CD14-positive monocyte (primary cell): ENCODE measurements at regions not wholly inside any gene's neighbourhood (a gene's known extent, or its start where the extent isn't known, plus 50 kb on each side); places are given as distances from the start of the nearest gene placed in this dataset.

Experiments used
- DNase-seq, 3 donors: peaks; one replicate each; pipeline ENCODE4 v3.0.0-alpha.2; 2011 to 2022
- H2AFZ ChIP-seq: 2 replicates; pipeline ENCODE4 v1.6.0; 2012; ENCODE audit warnings: mild to moderate bottlenecking, low read depth, low read length, inconsistent platforms; ENCODE audit not compliant: insufficient read depth, poor library complexity, severe bottlenecking
- H3K27ac ChIP-seq, 2 donors: 1 replicate in 1 of 2; 2 replicates in 1 of 2; pipeline ENCODE4 v1.5.1; 2012 to 2013; ENCODE audit warnings: low read length in 2 of 2, control low read depth in 1 of 2, inconsistent platforms in 1 of 2, low read depth in 1 of 2, mild to moderate bottlenecking in 1 of 2
- H3K27me3 ChIP-seq, 2 donors: one replicate each; pipeline versions ENCODE4 v1.6.0 to v1.6.1; 2011 to 2013; ENCODE audit warnings: low read length in 2 of 2; ENCODE audit not compliant: control insufficient read depth in 2 of 2, insufficient read depth in 2 of 2
- H3K36me3 ChIP-seq, 2 donors: replicated peaks in 1 of 2; 1 replicate in 1 of 2; 2 replicates in 1 of 2; pipeline versions ENCODE4 v1.5.1 to v1.6.1; 2012 to 2013; ENCODE audit warnings: low read length in 2 of 2, control low read depth in 1 of 2, inconsistent platforms in 1 of 2, mild to moderate bottlenecking in 1 of 2; ENCODE audit not compliant: insufficient read depth in 2 of 2, control insufficient read depth in 1 of 2
- H3K4me1 ChIP-seq, 2 donors: 1 replicate in 1 of 2; 2 replicates in 1 of 2; pipeline versions ENCODE4 v1.5.1 to v1.6.1; 2012 to 2013; ENCODE audit warnings: low read length in 2 of 2, control low read depth in 1 of 2, inconsistent platforms in 1 of 2, mild to moderate bottlenecking in 1 of 2, moderate library complexity in 1 of 2; ENCODE audit not compliant: insufficient read depth in 2 of 2, control insufficient read depth in 1 of 2
- H3K4me2 ChIP-seq: replicated peaks from 2 replicates; pipeline ENCODE3; 2012; ENCODE audit warnings: low read length, moderate library complexity, mild to moderate bottlenecking; ENCODE audit not compliant: poor library complexity, severe bottlenecking; ENCODE audit errors: extremely low read depth
- H3K4me3 ChIP-seq, 3 experiments: fragments of 200-600 bp in 1 of 3; sonication (generic) in 1 of 3; replicated peaks in 1 of 3; 1 replicate in 2 of 3; 2 replicates in 1 of 3; pipeline ENCODE4 v1.5.1; 2011 to 2013; ENCODE audit warnings: low read length in 3 of 3, mild to moderate bottlenecking in 3 of 3, control low read depth in 2 of 3, low read depth in 2 of 3, inconsistent platforms in 1 of 3, moderate library complexity in 1 of 3
- H3K79me2 ChIP-seq: 2 replicates; pipeline ENCODE4 v1.6.0; 2012; ENCODE audit warnings: mild to moderate bottlenecking, control low read depth, inconsistent platforms, low read length, moderate library complexity; ENCODE audit not compliant: insufficient read depth
- H3K9ac ChIP-seq: 2 replicates; pipeline ENCODE4 v1.6.0; 2017; ENCODE audit warnings: low read length, mild to moderate bottlenecking; ENCODE audit not compliant: insufficient read depth, poor library complexity, severe bottlenecking
- H3K9me3 ChIP-seq, 2 donors: replicated peaks in 1 of 2; 1 replicate in 1 of 2; 2 replicates in 1 of 2; pipeline versions ENCODE4 v1.5.1 to v1.6.1; 2012 to 2013; ENCODE audit warnings: low read length in 2 of 2, control low read depth in 1 of 2; ENCODE audit not compliant: control insufficient read depth in 1 of 2, insufficient read depth in 1 of 2
- H4K20me1 ChIP-seq: 2 replicates; pipeline ENCODE4 v1.6.0; 2012; ENCODE audit warnings: mild to moderate bottlenecking, low read length, control low read depth, moderate library complexity; ENCODE audit not compliant: insufficient read depth
- H3K27ac Mint-ChIP-seq, 7 donors: one replicate each; pipeline ENCODE4 v1.8.0; 2020; ENCODE audit warnings: mild to moderate bottlenecking in 7 of 7, mixed read lengths in 7 of 7, moderate library complexity in 6 of 7, inconsistent platforms in 2 of 7
- H3K27me3 Mint-ChIP-seq, 3 donors: one replicate each; pipeline ENCODE4 v1.8.0; 2021 to 2022; ENCODE audit warnings: low read depth in 3 of 3, mild to moderate bottlenecking in 3 of 3, mixed read lengths in 3 of 3, moderate library complexity in 3 of 3, inconsistent platforms in 1 of 3
- H3K36me3 Mint-ChIP-seq, 2 donors: one replicate each; pipeline ENCODE4 v1.8.0; 2020; ENCODE audit warnings: mixed read lengths in 2 of 2, inconsistent platforms in 1 of 2, mild to moderate bottlenecking in 1 of 2
- H3K4me1 Mint-ChIP-seq: one replicate; pipeline ENCODE4 v1.8.0; 2020; ENCODE audit warnings: mild to moderate bottlenecking, mixed read lengths
- H3K4me3 Mint-ChIP-seq, 2 donors: one replicate each; pipeline ENCODE4 v1.8.0; 2020; ENCODE audit warnings: mild to moderate bottlenecking in 2 of 2, mixed read lengths in 2 of 2, moderate library complexity in 1 of 2
- H3K9me3 Mint-ChIP-seq, 7 donors: one replicate each; pipeline ENCODE4 v1.8.0; 2020 to 2022; ENCODE audit warnings: mixed read lengths in 7 of 7, mild to moderate bottlenecking in 6 of 7, moderate library complexity in 6 of 7, inconsistent platforms in 2 of 7
- CTCF ChIP-seq: fragments of 200-600 bp; IDR thresholded peaks from one replicate; pipeline ENCODE4 v1.8.0; 2022; ENCODE audit warnings: antibody characterized with exemption, mild to moderate bottlenecking
- WGBS: methylation state at CpG from one replicate; pipeline ENCODE4 v1.1.5; 2013; ENCODE audit warnings: missing lambda C conversion rate; ENCODE audit not compliant: insufficient coverage; 5-methylcytosine and 5-hydroxymethylcytosine counted together
- intact Hi-C, 2 donors: fragments of 100-400 bp; cut with micrococcal nuclease; formaldehyde crosslinking; loops; one replicate each; pipeline versions ENCODE4 v1.15.0 to v1.15.1; 2023

- Mint-ChIP-seq H3K4me1 (no peaks in the 10 kb centered on the region), H3K36me3 (no peaks in the 10 kb centered on the region), H3K27me3 (peaks cover 0 to 1% (median 0%) of the 10 kb centered on the region in 3 donors), H3K4me3 (no peak overlapping the region), H3K27ac (no peak overlapping the region), H3K9me3 (peaks cover 0 to 4% (median 0%) of the 10 kb centered on the region in 7 donors)
- H3K9me3 ChIP-seq = no peaks in the 10 kb centered on the region
- no peaks in the 10 kb centered on the region for H4K20me1 ChIP-seq
- H3K36me3 ChIP-seq = no peaks in the 10 kb centered on the region
- TF ChIP-seq CTCF = no peak
- H2AFZ ChIP-seq = no peak overlapping the region
- H3K9ac ChIP-seq = no peak overlapping the region
- no peaks in the 10 kb centered on the region for H3K79me2 ChIP-seq
- no peaks in the 10 kb centered on the region for H3K27me3 ChIP-seq
- 92% methylated on average over 2 of the region's 3 CpGs for whole genome bisulfite sequencing
- H3K4me1 ChIP-seq = no peaks in the 10 kb centered on the region
- H3K27ac ChIP-seq = no peak overlapping the region
- intact Hi-C loops = no loop called here
- no peak overlapping the region for H3K4me3 ChIP-seq
- no peak overlapping the region for H3K4me2 ChIP-seq
- no peak for DNase-seq
Observed at GRCh38 chr13:71217827-71218226, 649.2 kb downstream of the DACH1 start.

GRCh38 chr13:71214821-71215220, 652.2 kb downstream of the DACH1 start:
- Histone ChIP-seq H3K4me2 (no peak overlapping the region), H3K27me3 (no peaks in the 10 kb centered on the region), H3K27ac (no peak overlapping the region), H3K36me3 (no peaks in the 10 kb centered on the region), H3K4me3 (no peak overlapping the region), H4K20me1 (no peaks in the 10 kb centered on the region), H3K9me3 (no peaks in the 10 kb centered on the region), H2AFZ (no peak overlapping the region), H3K79me2 (no peaks in the 10 kb centered on the region), H3K4me1 (no peaks in the 10 kb centered on the region), H3K9ac (no peak overlapping the region)
- Mint-ChIP-seq H3K36me3 (no peaks in the 10 kb centered on the region), H3K4me1 (no peaks in the 10 kb centered on the region), H3K9me3 (peaks cover 0 to 4% (median 0%) of the 10 kb centered on the region in 7 donors), H3K4me3 (no peak overlapping the region), H3K27me3 (peaks cover 0 to 1% (median 0%) of the 10 kb centered on the region in 3 donors), H3K27ac (no peak overlapping the region)
- no peak for DNase-seq
- TF ChIP-seq CTCF = no peak
- WGBS = 100% methylated on average over 4 of the region's 4 CpGs
- intact Hi-C loops = no loop called here
